GM12873 (cell line): ENCODE measurements at regions not wholly inside any gene's neighbourhood (a gene's known extent, or its start where the extent isn't known, plus 50 kb on each side); places are given as distances from the start of the nearest gene placed in this dataset.

Source experiments
- TF ChIP-seq, protein P1 (sequence below): IDR thresholded peaks from 2 replicates; pipeline ENCODE4 v1.5.1; 2012; ENCODE audit warnings: low read depth, mild to moderate bottlenecking, moderate library complexity, low read length, control low read depth; ENCODE audit not compliant: insufficient read depth; ENCODE audit errors: missing control alignments

DNA sequence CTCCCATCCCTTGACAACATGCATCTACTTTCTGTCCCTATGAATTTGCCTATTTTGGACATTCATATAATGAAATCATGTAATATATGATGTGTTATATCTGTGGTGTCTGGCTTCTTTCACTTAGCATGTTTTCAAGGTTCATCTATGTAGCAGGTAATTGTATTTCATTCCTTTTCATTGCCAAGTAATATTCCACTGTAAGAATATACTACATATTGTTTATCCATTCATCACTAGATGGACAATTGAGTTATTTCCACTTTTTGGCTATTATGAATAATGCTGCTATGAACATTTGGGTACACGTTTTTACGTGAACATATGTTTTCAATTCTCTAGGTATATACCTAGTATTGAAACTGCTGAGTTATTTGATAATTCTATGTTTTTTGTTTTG is 238.2 kb downstream of the PTEN start:
- TF ChIP-seq, protein P1, sequence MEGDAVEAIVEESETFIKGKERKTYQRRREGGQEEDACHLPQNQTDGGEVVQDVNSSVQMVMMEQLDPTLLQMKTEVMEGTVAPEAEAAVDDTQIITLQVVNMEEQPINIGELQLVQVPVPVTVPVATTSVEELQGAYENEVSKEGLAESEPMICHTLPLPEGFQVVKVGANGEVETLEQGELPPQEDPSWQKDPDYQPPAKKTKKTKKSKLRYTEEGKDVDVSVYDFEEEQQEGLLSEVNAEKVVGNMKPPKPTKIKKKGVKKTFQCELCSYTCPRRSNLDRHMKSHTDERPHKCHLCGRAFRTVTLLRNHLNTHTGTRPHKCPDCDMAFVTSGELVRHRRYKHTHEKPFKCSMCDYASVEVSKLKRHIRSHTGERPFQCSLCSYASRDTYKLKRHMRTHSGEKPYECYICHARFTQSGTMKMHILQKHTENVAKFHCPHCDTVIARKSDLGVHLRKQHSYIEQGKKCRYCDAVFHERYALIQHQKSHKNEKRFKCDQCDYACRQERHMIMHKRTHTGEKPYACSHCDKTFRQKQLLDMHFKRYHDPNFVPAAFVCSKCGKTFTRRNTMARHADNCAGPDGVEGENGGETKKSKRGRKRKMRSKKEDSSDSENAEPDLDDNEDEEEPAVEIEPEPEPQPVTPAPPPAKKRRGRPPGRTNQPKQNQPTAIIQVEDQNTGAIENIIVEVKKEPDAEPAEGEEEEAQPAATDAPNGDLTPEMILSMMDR: no peak

DNA sequence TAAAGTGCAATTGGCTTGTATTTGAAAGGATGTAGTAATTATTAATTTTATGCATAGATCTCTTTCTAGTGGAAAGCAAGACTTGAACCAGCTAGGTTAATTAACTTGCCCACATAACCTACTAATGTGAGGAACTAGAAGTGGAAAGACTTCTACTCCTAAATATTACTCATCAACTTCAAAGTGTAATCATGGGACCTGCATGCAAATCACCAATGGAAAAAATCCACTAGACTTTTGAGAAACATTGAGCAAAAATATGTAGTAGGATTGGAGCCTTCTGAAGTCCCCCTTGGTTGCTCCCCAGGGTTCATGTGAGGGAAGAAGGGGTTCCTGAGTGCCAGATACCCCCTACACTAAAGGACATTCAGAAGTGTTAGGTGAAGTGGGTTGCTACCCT is 240.2 kb downstream of the PTEN start:
- TF ChIP-seq, protein P1: no peak

DNA sequence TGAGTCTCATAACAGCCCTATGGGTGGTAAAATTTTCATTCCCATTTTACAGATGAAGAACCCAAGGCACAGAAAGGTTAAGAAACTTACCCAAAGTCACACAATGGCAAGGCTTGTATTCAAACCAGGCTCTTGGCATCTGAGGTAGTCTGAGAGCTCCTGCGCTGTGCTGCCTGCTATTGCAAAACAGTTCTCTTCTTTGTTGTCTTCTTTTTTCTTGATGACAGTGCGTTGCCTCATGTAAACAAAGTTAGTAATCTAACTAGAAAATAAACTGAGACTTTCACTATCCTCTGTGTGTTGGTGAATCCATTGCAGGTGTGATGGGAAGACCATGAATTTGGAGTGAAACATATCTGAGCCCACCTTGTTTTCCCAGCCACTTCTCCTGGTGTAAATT is 240.8 kb downstream of the PTEN start:
- TF ChIP-seq, protein P1: no peak

DNA sequence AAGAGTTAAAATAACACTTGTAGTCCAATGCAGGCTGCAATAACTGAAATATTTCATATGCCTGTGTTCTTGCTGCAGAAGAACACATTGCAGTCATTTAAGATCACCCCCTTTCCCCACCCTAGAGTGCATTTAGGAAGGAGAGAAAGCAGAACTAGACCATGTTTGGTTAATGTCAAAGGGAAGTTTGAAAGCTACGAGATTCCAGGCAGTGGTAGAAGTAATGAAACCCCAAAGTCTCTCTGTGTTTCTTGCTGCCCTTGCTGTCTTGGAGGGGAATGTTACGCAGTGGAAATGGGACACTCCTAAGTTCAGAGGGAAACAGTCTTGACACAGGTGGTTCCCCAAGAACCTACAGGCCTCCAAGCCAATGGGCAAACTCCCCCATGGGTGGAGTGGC is 242.9 kb downstream of the PTEN start:
- TF ChIP-seq, protein P1: no peak

DNA sequence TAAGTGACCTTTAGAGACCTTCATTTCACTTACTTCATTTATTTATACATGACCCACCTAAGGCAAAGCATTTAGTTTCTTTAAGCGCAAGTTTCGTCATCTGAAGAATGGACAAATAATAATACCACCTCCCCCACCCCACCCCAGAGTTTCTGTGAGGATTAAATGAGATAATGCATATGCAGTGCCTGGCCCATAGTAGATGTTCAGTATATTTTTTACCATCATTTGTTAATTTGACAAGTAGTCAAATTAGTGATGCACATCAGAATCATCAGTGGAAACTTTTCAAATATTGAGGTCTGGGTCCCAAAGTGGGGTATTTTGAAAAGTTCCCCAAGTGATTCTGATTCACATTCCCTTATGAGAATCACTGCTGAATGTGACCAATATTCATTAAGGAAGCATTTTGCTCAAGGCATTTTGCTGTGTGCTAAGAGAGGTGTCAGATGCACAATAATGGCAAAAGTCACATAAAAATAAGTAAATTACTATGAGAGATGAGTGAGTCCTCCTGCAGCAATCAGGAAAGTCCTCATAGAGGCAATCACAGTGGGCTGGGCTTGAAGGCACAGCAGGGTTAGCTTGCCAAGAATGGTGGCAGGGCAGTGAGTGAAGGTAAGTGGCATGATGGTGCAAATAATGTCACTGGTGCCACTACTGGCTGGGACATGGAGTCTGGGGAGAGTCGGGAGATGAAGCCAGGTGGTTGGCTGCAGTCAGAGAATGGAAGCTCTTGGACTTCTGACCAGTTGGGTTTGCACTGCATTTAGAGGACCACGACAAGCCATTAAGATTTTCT is 244.1 kb downstream of the PTEN start:
- TF ChIP-seq, protein P1: no peak

DNA sequence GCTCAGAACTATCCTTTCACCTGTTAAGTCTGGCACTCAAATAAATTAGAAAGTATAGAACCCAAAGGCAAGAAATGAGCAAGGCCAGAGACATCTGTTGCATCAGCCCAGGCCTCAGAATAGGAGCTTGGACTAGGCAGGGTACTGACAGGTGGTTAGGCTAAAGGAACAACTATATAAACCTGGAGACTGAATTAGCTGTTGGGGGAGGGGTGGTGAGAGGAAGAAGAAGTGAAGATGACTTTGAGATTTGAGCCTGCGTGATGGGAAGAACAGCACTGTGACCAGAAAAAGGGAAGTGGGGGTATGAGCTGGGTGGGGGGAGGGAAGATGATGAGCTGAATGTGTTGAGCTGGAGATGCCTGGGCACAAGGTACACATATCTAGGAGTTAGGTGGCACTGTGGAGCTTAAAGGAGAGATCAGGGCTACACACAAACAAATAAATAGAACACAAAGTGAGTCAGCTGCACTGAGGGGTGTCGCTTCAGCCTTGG is 244.7 kb downstream of the PTEN start:
- TF ChIP-seq, protein P1: peak; percentile 55

DNA sequence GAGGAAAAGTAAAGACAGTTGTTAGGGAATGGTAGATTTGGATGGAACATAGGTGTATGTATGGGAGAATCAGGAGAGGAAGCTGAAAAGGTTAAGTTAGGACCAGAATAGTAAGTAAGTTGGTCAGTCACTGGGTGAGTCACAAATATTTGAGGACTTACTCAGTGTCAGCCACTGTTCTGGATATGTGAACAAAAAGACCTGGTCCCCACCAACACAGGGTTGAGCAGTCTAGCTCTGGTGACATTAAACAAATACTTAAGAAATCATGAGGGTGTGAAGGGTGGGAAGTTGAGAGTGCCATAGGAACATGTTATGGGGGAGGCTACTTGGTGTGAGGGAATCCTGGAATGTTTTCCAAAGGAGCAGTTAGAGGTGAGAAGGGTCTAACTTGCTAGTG is 246.9 kb downstream of the PTEN start:
- TF ChIP-seq, protein P1: no peak
